ENCODE measurements at regions not wholly inside any gene's neighbourhood (a gene's known extent, or its start where the extent isn't known, plus 50 kb on each side); places are given as distances from the start of the nearest gene placed in this dataset.

DNA sequence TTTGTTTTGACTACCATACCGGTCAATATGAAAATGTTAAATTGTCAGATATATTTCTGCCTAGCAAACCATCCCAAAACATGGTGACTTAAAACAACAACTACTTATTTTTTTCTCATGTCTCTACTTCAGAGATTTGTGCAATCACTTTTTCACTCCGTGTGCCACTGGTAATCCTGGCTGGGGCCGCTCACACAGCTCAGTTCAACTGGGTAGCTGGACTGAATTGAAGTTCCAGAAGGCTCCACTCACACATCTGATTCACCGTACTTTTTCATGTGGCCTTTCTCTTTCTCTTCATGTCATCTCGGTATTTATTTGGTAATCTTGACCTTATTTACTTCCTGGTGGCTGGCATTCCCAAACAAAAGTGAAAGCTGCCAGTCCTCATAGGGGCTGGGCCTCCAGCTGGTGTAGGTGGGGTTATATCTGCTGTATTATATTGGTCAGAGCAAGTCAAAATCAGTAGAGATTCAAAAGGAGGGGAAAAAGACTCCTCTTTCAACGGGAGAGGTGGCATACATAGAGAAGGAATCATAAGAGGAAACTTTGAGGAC, 513.9 kb upstream of the NXPH2 start:
- TF ChIP-seq CTCF (conservative IDR thresholded peaks at IDR 0.05) (no peak), ZFX (IDR thresholded peaks at IDR 0.05) (no peak)
- no peak overlapping the region for H3K27ac ChIP-seq

DNA sequence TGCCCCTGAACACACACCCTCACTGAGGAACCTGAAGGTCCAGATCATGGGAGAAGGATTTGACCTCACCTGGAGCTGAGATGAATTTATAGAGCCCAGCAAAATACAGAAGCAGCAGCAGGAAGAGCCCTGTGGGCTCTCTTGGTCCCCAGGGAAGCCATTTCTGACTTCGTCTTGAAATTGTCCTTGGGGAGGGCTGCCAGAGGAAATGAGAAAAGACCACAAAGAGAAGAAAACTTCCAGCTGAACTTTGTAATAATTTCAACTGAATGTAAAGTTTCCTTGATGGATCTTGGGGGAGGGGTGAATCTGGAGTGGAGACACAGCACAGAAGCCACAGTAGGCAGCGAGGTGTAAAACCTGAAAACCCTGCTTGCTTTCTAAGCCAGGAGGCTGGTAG, 500.9 kb upstream of the NXPH2 start:
- TF ChIP-seq ZFX (IDR thresholded peaks at IDR 0.05) = no peak
- TF ChIP-seq CTCF (conservative IDR thresholded peaks at IDR 0.05) = no peak
- H3K27ac ChIP-seq = no peak overlapping the region

- TF ChIP-seq CTCF (conservative IDR thresholded peaks at IDR 0.05) = no peak
- TF ChIP-seq ZFX (IDR thresholded peaks at IDR 0.05) = no peak
- H3K27ac ChIP-seq = no peak overlapping the region
These were observed 491.7 kb upstream of the NXPH2 start for GRCh38 chr2:139271879-139272278.

- TF ChIP-seq CTCF (conservative IDR thresholded peaks at IDR 0.05) = no peak
- TF ChIP-seq ZFX (IDR thresholded peaks at IDR 0.05) = no peak
These were observed 491.0 kb upstream of the NXPH2 start for GRCh38 chr2:139271149-139271548.

DNA sequence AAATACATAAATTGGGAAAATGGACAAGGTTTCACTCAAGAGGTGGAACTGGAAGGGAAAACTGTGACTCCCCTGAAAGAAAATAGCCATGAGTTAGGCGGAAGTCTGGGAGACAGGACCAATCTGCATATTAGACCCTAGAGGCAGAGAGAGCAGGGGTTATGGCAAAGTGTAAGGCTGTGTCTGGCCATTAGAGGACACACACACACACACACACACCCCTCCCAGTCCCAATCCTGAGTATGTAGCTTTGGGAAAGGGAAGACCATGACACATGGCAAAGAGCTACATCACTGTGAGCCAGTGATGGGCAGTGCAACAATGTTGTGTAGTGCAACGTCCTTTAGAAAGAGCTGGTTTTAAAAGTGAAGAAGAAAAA, 479.9 kb upstream of the NXPH2 start:
- no peak overlapping the region for H3K27ac ChIP-seq
- TF ChIP-seq ZFX (IDR thresholded peaks at IDR 0.05) (no peak), CTCF (conservative IDR thresholded peaks at IDR 0.05) (no peak)

More at GRCh38 chr2:139271149-139271548, 491.0 kb upstream of the NXPH2 start:
- no peak overlapping the region for H3K27ac ChIP-seq

DNA sequence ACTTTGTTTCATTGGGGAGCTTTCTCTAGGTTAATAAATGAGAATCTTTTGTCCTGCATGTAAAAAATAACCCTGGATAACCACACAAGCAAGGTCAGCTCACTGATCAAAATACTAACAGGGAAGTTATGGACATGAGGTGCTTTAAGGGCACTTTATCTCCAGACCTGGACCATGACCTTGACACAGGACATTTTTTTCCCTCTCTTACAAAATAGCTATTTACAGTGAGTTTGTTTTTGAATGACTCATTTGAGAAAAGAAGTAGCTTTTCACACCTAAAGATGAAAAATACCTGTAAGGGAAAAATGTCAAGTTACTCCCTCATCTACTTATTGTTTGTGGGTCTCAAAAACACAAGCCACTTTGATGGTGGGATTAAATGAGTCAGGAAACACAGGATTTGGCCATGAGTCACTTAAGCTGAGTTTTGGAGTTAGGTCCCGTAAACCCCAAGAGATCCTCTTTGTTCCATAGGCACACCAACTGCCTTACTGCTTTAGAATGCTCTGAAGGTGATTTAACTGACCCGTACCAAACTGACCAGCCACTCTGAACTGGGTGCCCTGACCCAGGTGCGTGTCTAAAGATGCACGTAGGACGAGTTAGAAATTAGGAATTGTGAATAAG, 479.3 kb upstream of the NXPH2 start:
- H3K27ac ChIP-seq = no peak overlapping the region
- TF ChIP-seq ZFX (IDR thresholded peaks at IDR 0.05) (no peak), CTCF (conservative IDR thresholded peaks at IDR 0.05) (no peak)

DNA sequence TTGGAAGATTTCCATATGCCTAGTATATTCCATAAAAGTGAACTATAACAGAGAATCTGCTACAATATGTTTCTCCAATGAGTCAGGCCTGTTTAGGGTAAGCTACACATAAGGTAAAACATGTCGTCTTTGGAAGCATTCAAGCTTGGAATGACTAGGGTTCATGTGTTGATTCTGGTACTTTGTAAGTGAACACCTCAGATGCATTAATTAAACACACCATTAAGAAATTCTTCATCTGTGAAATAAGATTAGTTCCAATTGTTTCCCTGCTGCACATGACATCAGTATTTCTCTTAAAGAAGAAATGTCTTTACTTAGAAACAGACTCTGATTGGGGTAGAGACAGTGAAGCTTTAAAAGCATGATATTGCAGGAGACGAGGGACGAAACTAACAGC, 461.1 kb upstream of the NXPH2 start:
- TF ChIP-seq CTCF (conservative IDR thresholded peaks at IDR 0.05) (no peak), ZFX (IDR thresholded peaks at IDR 0.05) (no peak)
- H3K27ac ChIP-seq = no peak overlapping the region
